NCI-H1417 (cell line): ENCODE measurements at regions not wholly inside any gene's neighbourhood (a gene's known extent, or its start where the extent isn't known, plus 50 kb on each side); places are given as distances from the start of the nearest gene placed in this dataset.

Experiments
- DNase-seq, 3 experiments: peaks; one replicate each; lab custom pipeline; 2025; lab: John Stamatoyannopoulos, UW

- DNase-seq: peak in 1 of 3 experiments; percentile 1
These were observed 334.9 kb upstream of the DDX53 start for GRCh38 chrX:22664826-22665225.

GRCh38 chrX:22665818-22666217 is 333.9 kb upstream of the DDX53 start:
- DNase-seq: no peak

- DNase-seq: no peak
These were observed 333.3 kb upstream of the DDX53 start for GRCh38 chrX:22666441-22666840.

- peak in 2 of 3 experiments; percentile 81 to 95 for DNase-seq
These were observed 324.8 kb upstream of the DDX53 start for GRCh38 chrX:22674932-22675331.

GRCh38 chrX:22686138-22686541 is 313.6 kb upstream of the DDX53 start:
- DNase-seq: peak in 2 of 3 experiments; percentile 69 to 88

GRCh38 chrX:22689290-22689689 is 310.5 kb upstream of the DDX53 start:
- no peak for DNase-seq

- DNase-seq: peak in 1 of 3 experiments; percentile 25
These were observed 309.6 kb upstream of the DDX53 start for GRCh38 chrX:22690116-22690515.

GRCh38 chrX:22691966-22692565 is 307.7 kb upstream of the DDX53 start:
- DNase-seq: no peak

GRCh38 chrX:22698151-22698550 is 301.6 kb upstream of the DDX53 start:
- peak in 1 of 3 experiments; percentile 37 for DNase-seq

- no peak for DNase-seq
These were observed 300.1 kb upstream of the DDX53 start for GRCh38 chrX:22699581-22700091.

GRCh38 chrX:22712942-22713341 is 286.8 kb upstream of the DDX53 start:
- no peak for DNase-seq

GRCh38 chrX:22730542-22730941 is 269.2 kb upstream of the DDX53 start:
- DNase-seq: no peak

- no peak for DNase-seq
These were observed 262.2 kb upstream of the DDX53 start for GRCh38 chrX:22737541-22737940.

GRCh38 chrX:22739276-22739675 is 260.5 kb upstream of the DDX53 start:
- no peak for DNase-seq

GRCh38 chrX:22740836-22741235 is 258.9 kb upstream of the DDX53 start:
- DNase-seq: no peak

- DNase-seq: no peak
These were observed 257.6 kb upstream of the DDX53 start for GRCh38 chrX:22742174-22742573.

- DNase-seq: no peak
These were observed 253.7 kb upstream of the DDX53 start for GRCh38 chrX:22746081-22746480.

GRCh38 chrX:22748093-22748999 is 251.4 kb upstream of the DDX53 start:
- DNase-seq: peak; percentile 21 to 84 (median 56)

- peak in 1 of 3 experiments; percentile 34 for DNase-seq
These were observed 240.8 kb upstream of the DDX53 start for GRCh38 chrX:22758807-22759481.

GRCh38 chrX:22760513-22761057 is 239.2 kb upstream of the DDX53 start:
- DNase-seq: no peak

- no peak for DNase-seq
These were observed 211.5 kb upstream of the DDX53 start for GRCh38 chrX:22788221-22788620.

GRCh38 chrX:22795671-22796070 is 204.1 kb upstream of the DDX53 start:
- no peak for DNase-seq
